GM21786 (cell line): ENCODE measurements at regions not wholly inside any gene's neighbourhood (a gene's known extent, or its start where the extent isn't known, plus 50 kb on each side); places are given as distances from the start of the nearest gene placed in this dataset.
"Not testable (repeated sequence)": the region's sequence is repeated elsewhere in the genome, so short reads cannot be mapped to it uniquely, and the experiment has no call there.

Experiments
- ATAC-seq: cut with Tn5 transposase; IDR thresholded peaks from one replicate; pipeline ENCODE4 v1.9.1; 2021; ENCODE audit not compliant: unreplicated experiment

DNA sequence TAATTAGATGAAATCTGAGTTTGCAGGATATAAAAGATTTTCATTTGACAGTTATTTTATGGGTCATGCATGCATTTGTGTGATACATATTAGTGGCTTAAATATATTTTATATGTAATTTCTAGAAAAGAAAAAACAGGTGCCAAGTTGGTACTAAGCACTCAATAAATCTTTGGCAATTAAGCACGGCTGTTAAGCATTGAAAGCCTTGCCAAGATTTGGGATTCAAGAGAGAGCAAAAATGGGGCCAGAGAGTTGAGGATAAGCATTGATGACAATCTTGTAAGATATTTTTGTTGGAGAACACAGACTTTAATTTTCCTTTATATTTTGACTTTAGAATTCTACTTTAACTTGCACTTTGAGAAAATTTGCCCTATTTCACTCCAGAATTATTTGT lies 249.8 kb upstream of the MAD2L1 start:
- no peak for ATAC-seq

DNA sequence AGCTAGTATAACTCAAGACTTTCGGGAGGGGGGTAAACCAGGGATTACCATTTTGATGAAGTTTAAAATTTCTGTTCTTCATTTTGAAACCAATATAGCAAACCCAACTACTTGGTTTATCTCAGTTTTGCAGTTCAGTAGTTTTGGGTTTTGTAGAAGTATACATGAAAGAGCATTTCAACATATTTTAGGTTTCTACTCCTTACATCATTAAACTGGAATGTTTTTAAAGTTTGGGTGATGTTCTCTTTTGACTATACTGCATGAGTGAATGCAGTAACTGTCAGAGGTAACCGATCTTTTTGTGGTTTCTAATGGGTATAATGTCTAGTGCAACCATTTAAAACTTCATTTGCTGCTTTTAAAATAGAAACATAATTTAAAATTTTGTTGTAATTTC lies 248.3 kb upstream of the MAD2L1 start:
- no peak for ATAC-seq

DNA sequence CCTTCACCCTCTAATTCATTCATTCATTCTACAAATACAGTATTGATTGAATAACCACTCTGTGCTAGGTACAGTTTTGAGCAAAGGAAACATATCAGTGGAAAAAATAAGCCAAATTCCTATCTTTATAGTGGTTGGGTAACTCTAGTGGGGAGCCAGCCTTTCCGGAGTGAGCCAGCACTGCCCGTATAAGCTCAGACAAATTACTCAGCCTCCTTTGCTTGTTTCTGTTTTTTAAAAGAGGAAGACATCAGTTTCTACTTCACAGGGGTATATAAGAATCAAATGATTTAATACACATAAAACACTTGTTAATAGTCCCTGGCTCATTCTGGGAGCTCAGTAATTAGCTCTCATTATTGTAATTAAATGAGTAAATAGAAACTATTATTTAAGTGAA lies 238.2 kb upstream of the MAD2L1 start:
- no peak for ATAC-seq

DNA sequence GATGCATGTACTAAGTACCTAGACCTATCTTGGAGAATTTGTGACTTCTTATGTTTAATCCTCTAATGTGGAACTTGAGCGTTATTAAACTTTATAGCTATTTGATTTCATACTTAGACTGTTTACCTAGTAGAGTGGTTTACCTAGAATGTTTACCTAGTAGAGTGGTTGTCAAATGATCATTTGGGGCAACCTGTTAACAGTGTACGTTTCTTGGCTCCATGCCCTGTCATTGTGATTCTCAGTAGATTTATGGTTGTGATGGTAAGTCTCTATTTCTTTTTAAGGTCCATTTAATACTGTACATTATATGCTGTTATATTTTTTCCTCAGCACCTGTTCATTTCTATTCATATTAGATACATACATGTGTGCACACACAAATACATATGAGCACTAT lies 233.0 kb upstream of the MAD2L1 start:
- no peak for ATAC-seq

DNA sequence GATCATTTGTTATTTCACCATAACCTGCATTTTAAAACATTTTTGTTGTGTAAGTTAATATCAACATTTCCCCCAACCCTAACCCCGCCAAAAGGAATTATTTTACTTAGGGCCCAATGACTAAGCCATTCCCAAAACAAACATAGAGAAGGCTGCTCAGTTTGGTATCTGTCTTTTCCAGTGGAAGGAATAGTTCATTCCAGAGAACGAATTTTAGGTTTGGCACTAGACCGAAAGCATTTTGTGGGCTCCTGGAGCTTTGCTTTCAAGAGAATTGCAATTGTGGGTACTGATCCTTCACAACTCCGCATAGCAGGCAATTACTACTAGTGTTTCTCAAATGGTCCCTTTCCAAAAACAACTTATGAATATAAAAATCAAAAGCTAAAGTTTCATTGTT lies 226.7 kb upstream of the MAD2L1 start:
- ATAC-seq: no peak

DNA sequence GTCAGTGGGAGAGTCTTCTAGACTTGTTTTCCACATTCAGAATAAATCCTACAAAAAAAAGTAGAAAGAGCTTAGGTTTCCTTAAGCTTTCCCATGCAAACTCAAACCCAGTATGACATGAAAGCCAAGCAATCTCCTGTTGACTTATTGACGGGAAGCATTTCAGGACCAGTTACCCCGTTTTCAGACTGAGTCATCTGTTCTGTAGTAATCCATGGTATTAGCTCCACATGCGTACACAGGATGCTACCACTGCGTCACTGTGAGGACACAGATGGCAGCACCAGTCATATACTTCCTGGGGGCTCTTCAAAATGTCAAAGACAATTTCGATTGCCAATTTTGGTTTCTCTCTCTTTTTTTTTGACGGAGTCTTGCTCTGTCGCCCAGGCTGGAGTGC lies 224.9 kb upstream of the MAD2L1 start:
- ATAC-seq: no peak

DNA sequence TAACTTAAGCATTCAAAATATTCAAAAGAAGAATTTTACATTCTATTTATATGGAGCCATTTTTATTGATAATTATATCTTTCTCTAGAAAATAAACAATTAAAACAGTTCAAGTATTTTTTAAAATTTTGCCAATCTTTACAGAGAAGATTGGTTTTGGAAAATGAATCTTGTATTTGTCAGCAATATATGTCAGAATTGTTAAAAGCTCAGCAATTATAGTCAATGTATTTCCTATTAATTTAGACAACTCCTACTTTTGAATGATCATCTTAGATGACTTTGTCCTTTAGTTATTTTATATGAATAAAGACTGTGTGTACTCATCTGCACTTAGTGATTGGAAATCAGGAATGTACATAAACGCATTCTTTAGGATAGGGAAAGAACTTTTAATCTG lies 223.9 kb upstream of the MAD2L1 start:
- no peak for ATAC-seq

DNA sequence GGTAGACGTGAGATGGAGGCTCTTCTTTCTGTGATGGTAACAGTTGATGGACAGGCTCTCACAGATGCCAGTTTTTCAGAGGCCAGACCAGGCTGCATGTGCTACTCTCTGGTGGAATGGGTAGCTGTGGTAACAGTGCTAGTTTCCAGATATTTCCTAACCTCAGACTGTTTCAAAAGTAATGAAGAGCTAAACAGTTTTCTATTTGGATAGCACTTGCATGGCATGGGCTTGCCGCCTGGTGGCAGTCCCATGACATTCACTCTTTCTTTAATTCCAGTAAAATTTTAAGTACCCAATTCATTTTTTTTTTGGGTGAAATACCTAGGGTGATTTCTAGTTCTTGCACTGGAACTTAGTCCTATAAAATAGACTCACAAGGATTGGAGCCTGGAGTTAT lies 220.2 kb upstream of the MAD2L1 start:
- no peak for ATAC-seq

DNA sequence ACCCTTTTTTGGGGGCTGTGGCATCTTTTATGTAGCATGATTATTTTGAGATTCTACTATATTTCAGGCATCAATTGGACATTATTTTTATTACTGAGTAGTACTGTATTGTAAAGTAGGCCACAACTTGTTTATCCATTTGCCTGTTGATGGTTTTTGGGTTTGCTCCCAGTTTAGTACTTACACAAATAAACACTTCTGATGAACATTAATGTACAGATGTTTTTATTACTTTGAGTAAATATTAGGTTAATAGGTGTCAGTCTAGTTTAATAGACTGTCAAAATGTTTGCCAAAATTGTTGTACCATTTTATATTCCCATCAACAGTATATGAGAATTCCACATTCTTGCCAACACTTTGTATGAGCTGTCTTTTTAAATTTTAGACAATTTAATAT lies 214.9 kb upstream of the MAD2L1 start:
- no peak for ATAC-seq

DNA sequence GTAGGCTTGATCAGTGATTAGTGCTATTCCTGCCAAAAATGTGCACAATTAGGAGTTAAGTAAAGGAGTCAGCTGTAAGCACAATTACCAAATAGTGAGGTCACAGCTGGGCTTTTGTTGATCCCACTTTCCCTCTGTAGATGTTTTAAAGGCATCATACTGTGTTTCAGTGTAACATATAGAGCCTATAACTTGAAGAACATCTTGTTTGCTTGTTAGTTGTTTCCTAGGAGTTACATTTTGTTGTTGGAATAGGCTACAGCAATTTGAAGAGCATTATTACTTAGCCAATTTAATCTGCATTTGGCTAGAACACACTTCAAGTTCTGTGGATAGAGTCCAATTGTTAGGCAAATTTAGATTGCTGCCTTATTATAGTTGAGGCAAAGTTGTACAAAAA lies 210.7 kb upstream of the MAD2L1 start:
- no peak for ATAC-seq

DNA sequence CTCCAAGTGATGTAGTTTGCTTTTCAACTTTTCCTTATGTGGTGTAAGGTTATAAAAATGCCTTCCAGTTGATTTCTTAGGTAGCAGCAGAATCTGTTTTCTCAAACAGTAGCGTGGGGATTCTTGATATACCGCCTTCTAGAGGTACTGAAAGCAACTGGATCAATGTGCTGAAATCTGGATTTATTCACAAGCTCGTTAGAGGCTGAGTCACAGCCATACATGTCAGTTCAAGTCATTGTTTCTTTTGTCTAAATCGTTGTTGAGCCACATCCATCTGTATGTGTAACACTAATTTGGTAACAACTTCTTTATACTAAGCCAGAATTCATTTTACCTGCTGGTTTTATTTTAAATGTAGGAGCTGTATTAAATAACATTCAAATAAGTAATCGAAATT lies 200.0 kb upstream of the MAD2L1 start:
- ATAC-seq: no peak

DNA sequence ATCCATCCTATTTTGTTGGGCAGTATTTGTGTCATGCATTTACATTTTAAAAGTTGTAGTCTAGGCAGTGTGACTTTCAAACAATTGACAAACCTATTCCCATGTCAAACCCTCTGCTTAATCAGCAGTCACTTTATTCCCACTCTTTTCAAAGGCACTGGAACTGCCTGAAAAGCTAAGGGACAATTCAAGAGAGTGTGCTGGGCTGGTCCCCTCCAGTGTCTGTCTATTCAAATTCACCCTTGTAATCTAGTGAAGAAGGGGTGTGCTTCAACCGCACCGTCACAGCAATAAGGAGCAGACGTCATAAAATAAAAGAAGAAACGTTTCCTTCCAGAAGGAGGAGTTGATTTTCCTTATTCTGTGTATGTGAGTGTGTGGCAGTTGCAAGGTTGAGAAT lies 197.0 kb upstream of the MAD2L1 start:
- no peak for ATAC-seq

DNA sequence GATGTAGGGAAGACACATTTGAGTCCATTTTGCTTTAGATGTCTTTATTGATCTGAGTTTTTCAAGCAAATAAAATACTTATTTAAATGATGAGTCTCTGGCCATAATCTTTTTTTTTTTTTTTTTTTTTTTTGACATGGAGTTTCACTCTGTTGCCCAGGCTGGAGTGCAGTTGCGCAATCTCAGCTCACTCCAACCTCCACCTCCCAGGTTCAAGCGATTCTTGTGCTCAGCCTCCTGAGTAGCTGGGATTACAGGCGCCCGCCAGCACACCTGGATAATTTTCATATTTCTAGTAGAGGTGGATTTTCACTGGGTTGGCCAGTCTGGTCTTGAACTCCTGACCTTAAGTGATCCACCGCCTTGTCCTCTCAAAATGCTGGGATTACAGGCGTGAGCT lies 194.5 kb upstream of the MAD2L1 start:
- no peak for ATAC-seq

DNA sequence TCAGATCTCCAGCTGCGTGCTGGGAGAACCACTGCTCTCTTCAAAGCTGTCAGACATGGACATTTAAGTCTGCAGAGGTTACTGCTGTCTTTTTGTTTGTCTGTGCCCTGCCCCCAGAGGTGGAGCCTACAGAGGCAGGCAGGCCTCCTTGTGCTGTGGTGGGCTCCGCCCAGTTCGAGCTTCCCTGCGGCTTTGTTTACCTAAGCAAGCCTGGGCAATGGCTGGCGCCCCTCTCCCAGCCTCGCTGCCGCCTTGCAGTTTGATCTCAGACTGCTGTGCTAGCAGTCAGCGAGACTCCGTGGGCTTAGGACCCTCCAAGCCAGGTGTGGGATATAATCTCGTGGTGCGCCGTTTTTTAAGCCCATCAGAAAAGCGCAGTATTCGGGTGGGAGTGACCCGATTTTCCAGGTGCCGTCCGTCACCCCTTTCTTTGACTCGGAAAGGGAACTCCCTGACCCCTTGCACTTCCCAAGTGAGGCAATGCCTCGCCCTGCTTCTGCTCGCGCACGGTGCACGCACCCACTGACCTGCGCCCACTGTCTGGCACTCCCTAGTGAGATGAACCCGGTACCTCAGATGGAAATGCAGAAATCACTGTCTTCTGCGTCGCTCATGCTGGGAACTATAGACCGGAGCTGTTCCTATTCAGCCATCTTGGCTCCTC lies 189.6 kb upstream of the MAD2L1 start:
- not testable (repeated sequence) for ATAC-seq

DNA sequence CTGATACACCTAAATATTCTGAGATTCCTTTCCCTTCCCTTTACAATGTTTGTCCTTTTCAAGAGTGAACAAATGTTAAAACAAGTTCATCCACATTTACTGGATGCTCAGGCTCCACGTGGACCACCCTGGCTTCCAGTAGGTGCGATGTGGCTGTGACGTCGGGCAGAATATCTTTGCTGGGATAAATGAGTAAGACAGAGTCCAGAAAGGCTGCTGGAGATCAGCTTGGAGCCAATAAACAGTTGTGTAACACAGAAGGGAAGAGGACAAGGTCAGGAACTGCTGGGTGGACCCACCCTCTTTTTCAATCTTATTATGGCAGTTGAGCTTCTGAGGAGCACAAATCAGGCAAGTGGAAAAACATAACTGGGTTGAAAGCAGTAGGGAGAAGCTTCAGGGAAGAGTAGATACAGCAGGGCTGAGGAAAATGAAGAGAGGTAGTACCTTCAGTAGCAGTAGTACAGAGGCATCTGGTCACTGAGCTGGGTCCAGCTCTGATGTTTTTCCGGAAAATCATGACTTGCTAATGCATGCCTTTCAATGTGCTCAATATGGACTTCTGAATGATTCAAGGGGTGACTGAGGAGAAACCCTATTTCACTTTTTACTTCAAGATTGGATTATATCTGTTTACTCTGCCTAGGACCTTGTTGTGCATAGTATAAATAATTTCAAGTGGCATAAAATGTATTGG lies 171.8 kb upstream of the MAD2L1 start:
- ATAC-seq: no peak

DNA sequence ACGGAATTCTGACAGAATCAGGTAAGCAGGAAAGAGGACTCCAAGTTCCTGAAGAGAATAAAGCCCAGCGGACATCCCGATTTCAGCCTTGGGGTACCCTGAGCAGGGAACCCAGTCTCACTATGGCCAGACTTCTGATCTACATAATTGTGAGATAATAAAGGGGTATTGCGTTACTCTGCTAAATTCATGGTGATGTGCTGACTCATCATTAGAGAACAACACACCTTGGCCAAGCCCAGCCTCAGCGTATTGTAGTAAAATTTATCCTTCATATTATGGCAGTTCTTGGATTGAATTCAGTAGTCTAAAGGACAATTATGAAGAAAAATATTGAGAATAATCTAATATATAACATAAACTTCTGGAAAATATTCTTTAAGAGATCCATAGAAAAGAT lies 170.2 kb upstream of the MAD2L1 start:
- no peak for ATAC-seq

DNA sequence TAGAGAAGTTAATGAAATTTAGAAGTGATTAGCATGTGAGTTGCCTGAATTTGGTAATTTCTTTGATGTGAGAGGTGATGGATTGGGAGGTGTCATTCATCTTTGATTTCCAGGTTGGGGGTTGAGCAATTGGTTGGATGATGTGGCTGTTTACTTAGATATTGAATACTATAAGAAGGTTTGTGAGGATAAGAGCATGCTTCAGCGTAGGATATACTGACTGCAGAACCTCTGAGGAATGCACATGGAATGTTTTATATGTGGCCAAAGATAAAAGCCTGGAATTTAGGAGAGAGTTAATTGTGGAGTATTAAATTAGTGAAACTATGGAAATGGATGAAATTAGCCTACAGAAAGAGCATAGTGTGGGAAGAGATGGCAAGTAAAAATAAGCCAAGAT lies 165.4 kb upstream of the MAD2L1 start:
- ATAC-seq: no peak

DNA sequence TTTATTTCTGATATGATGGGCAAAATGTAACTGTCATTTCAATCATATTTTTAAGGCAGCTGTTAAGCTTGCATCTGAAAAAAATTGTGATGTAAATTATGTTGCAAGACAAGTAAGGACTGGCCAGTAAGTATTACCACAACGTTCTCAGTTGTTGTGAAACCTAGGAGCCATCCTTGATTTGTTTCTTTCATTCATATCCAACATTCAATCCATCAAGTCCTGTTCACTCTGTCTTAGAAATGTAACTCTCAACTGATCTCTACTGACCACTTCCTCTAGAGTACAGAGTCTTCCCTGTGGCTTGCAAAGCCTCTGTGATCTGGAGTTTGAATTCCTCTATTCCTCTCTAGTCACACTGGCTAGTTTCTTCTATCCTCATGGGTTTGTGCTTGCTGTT lies 161.4 kb upstream of the MAD2L1 start:
- no peak for ATAC-seq

DNA sequence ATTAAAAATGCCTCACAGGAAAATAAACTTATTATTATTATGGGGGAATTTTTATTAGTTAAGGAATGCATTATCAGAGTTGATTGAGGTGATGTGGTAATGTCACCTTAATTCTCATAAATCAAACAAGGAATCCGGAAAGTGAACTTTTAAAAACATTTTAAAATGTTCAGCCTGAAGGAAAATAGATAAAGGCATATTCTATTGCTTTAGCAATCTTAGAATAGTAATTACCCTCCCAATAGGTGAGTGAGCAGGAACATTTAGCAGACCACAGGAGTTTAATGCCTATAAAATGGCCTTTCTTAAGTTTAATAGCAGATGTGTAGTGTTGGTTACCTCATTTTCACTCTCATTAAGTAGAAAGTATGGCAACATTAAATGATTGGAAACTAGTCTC lies 160.9 kb upstream of the MAD2L1 start:
- ATAC-seq: no peak

DNA sequence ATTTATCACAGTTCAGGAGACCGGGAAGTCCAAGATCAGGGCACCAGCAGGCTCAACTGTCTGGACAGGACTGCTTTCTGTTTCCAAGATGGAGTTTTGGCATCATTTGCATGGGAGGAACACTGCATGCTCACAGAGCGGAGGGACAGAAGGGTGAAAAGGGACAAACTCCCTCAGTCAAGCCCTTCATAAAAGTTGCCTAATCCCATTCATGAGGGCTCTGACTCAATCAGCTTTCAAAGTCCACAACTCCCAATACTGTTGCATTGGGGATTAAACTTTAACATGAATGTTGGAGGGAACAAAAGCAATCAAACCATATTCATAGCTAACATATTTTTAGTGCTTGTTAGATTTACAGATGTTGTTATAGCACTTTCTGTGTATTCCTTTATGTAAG lies 158.9 kb upstream of the MAD2L1 start:
- no peak for ATAC-seq

DNA sequence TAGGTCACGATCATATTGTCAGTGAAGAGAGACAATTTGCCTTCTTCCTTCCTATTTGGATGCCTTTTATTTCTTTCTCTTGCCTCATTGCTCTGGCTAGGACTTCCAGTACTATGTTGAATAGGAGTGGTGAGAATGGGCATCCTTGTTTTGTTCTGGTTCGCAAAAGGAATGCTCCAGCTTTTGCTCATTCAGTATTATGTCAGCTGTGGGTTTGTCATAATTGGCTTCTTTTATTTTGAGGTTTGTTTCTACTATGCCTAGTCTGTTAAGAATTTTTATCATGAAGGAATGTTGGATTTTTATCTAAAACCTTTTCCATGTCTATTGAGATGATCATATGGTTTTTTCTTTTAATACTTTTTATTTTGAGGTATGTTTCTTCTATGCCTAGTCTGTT lies 152.3 kb upstream of the MAD2L1 start:
- no peak for ATAC-seq

DNA sequence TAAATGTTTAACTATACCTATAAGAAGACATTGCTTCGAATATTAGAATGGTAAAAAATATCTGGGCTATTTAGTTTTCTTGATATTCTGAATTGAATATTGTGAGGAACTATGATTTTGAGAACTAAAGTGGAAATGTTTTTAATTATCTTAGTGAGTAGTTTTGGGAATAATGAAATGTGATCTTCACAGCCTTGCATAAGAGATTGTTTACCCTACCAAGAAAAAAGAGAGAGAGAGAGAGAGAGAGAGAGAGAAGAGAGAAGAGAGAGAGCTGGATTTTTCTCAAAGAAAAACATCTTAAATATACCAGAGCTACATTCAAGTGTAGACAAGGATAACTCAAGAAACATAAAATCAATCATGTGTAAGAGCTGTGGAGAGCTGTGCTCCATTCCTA lies 148.7 kb upstream of the MAD2L1 start:
- no peak for ATAC-seq

DNA sequence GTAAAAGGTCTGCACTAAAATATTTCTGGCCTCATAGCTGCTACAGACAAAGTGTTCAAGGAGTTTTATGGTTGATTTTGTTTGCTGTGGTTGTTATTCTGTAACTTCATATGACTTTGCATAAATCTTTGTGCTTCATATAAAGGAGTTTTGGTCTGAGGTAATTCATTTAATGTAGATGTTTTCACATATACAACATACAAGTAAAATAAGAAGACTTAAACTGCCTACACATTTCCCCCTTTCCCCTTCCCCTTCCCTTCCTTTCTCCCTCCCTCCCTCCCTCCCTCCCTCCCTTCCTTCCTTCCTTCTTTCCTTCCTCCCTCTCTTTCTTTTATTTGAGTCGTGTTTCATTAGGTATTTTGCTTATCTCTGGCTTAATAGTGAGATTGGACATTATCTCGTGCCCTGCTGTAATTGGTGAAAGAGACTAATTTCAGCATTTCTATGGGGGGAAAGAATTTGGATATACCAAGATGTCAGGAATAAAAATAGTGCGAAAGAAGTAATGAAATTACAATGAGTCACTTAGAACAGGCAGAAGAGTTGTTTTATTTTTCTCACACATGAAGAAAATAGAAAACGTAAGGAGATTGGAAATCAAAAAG lies 144.9 kb upstream of the MAD2L1 start:
- no peak for ATAC-seq
